BJ (cell line): ENCODE measurements at regions not wholly inside any gene's neighbourhood (a gene's known extent, or its start where the extent isn't known, plus 50 kb on each side); places are given as distances from the start of the nearest gene placed in this dataset.
"Not testable (repeated sequence)": the region's sequence is repeated elsewhere in the genome, so short reads cannot be mapped to it uniquely, and the experiment has no call there.

Experiments
- CTCF ChIA-PET: fragments of 350-600 bp; formaldehyde crosslinking; extraction: SDS; loops from one replicate; lab custom pipeline; 2021; ENCODE audit warnings: antibody characterized with exemption, inconsistent platforms; lab: Yijun Ruan, JAX
- POLR2A ChIA-PET: fragments of 300-600 bp; sonication (Branson Sonifier 250); formaldehyde crosslinking; extraction: SDS; loops from one replicate; lab custom pipeline; 2021; ENCODE audit warnings: antibody characterized with exemption; lab: Charles Lee
- DNase-seq: peaks from one replicate; pipeline ENCODE4 v3.0.0-alpha.2; 2011; ENCODE audit warnings: low read depth
- H3K27me3 ChIP-seq: 2 replicates; pipeline ENCODE4 v1.6.0; 2011; ENCODE audit warnings: low read length; ENCODE audit not compliant: control insufficient read depth, insufficient read depth
- H3K36me3 ChIP-seq: 2 replicates; pipeline ENCODE4 v1.5.1; 2011; ENCODE audit warnings: low read length; ENCODE audit not compliant: control insufficient read depth, insufficient read depth
- H3K4me3 ChIP-seq: 2 replicates; pipeline ENCODE4 v1.5.1; 2011; ENCODE audit warnings: low read depth, mild to moderate bottlenecking, control low read depth, low read length
- CTCF ChIP-seq: IDR thresholded peaks from 2 replicates; pipeline ENCODE4 v1.5.1; 2011; ENCODE audit warnings: low read depth, mild to moderate bottlenecking, control low read depth, inconsistent platforms, low read length, moderate library complexity; ENCODE audit not compliant: insufficient read depth

- no peak for TF ChIP-seq CTCF
- no peaks in the 10 kb centered on the region for H3K36me3 ChIP-seq
- POLR2A ChIA-PET, result no interaction called here
- no peak overlapping the region for H3K4me3 ChIP-seq
- no peak for DNase-seq
- CTCF ChIA-PET, result no interaction called here
- H3K27me3 ChIP-seq, result no peaks in the 10 kb centered on the region
These were observed 1590.2 kb downstream of the EFNA5 start for GRCh38 chr5:106080535-106080934.

- no peak for TF ChIP-seq CTCF
- Histone ChIP-seq H3K4me3 (no peak overlapping the region), H3K27me3 (no peaks in the 10 kb centered on the region), H3K36me3 (no peaks in the 10 kb centered on the region)
- CTCF ChIA-PET, result interaction anchor here (0.5 to 1.2 kb wide), 2 partner anchors 8 to 286 kb away, joined by 3 read pairs; no protein-coding TSS in a partner anchor
- POLR2A ChIA-PET, result no interaction called here
- DNase-seq, result no peak
These were observed 1594.1 kb downstream of the EFNA5 start for GRCh38 chr5:106076655-106077054.

- no peak for TF ChIP-seq CTCF
- ChIA-PET CTCF (no interaction called here), POLR2A (no interaction called here)
- Histone ChIP-seq H3K4me3 (no peak overlapping the region), H3K27me3 (no peaks in the 10 kb centered on the region), H3K36me3 (no peaks in the 10 kb centered on the region)
- DNase-seq, result no peak
These were observed 1598.5 kb downstream of the EFNA5 start for GRCh38 chr5:106072208-106072607.

- no peak for DNase-seq
- POLR2A ChIA-PET, result no interaction called here
- no peak overlapping the region for H3K4me3 ChIP-seq
- no peak for TF ChIP-seq CTCF
- H3K36me3 ChIP-seq, result no peaks in the 10 kb centered on the region
- CTCF ChIA-PET, result no interaction called here
- no peaks in the 10 kb centered on the region for H3K27me3 ChIP-seq
These were observed 1623.4 kb downstream of the EFNA5 start for GRCh38 chr5:106047341-106047740.

GRCh38 chr5:106032069-106032468 lies 1638.7 kb downstream of the EFNA5 start:
- H3K27me3 ChIP-seq, CTCF ChIA-PET, H3K36me3 ChIP-seq, DNase-seq, H3K4me3 ChIP-seq, POLR2A ChIA-PET: not testable (repeated sequence)

- DNase-seq, result no peak
- H3K27me3 ChIP-seq, result no peaks in the 10 kb centered on the region
- no peak for TF ChIP-seq CTCF
- H3K36me3 ChIP-seq, result no peaks in the 10 kb centered on the region
- H3K4me3 ChIP-seq, result no peak overlapping the region
- CTCF ChIA-PET, result no interaction called here
- POLR2A ChIA-PET, result no interaction called here
These were observed 1642.4 kb downstream of the EFNA5 start for GRCh38 chr5:106028314-106028713.
